HT1080 (cell line): ENCODE measurements at regions not wholly inside any gene's neighbourhood (a gene's known extent, or its start where the extent isn't known, plus 50 kb on each side); places are given as distances from the start of the nearest gene placed in this dataset.

ENCODE experiments used
- DNase-seq: peaks from one replicate; pipeline ENCODE4 v3.0.0-alpha.2; 2015; ENCODE audit warnings: low read depth

GRCh38 chr3:146313031-146313745 is 62.3 kb upstream of the PLSCR4 start:
- no peak for DNase-seq

- peak; percentile 74 for DNase-seq
Observed at GRCh38 chr3:146308682-146309081, 57.8 kb upstream of the PLSCR4 start.

GRCh38 chr3:146308222-146308621 is 57.3 kb upstream of the PLSCR4 start:
- DNase-seq = peak; percentile 42

- no peak for DNase-seq
Observed at GRCh38 chr3:146307456-146307725, 56.5 kb upstream of the PLSCR4 start.

DNA sequence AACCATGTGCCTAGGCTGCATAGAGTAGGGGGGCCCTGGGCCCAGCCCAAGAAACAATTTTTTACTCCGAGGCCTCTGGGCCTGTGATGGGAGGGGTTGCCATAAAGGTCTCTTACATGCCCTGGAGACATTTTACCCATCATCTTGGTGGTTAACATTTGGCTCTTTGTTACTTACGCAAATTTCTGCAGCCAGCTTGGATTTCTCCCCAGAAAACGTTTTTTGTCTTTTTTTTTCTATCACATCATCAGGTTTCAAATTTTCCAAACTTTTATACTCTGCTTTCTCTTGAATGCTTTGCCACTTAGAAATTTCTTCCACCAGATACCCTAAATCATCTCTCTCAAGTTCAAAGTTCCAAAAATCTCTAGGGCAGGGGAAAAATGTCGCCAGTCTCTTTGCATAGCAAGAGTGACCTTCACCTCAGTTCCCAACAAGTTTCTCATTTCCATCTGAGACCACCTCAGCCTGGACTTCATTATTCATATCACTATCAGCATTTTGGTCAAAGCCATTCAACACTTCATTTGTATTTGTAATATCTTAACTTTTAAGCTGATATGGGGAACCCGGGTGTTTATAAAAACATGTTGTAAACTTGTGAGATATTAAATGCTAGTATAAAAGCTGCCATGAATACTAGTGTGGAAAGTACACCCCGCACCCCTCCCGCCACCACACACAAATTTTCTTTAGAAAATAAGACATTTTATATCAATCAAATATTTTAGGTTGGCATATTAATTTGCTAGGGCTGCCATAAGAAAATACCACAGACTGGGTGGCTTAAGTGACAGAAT is 56.0 kb upstream of the PLSCR4 start:
- DNase-seq = no peak

DNA sequence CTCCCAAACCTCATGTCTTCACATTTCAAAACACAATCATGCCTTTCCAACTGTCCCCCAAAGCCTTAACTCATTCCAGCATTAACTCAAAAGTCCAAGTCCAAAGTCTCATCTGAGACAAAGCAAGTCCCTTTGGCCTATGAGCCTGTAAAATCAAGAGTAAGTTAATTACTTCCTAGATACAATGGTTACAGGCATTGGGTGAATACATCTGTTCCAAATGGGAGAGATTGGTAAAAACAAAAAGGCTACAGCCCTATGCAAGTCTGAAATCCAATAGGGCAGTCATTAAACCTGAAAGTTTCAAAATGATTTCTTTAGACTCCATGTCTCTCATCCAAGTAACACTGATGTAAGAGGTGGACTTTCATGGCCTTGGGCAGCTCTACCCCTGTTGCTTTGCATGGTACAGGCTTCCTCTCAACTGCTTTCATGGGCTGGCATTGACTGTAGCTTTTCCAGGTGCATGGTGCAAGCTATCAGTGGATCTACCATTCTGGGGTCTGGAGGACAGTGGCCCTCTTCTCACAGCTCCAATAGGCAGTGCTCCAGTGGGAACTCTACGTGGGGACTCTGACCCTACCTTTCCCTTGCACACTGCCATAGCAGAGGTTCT is 55.0 kb upstream of the PLSCR4 start:
- no peak for DNase-seq

DNA sequence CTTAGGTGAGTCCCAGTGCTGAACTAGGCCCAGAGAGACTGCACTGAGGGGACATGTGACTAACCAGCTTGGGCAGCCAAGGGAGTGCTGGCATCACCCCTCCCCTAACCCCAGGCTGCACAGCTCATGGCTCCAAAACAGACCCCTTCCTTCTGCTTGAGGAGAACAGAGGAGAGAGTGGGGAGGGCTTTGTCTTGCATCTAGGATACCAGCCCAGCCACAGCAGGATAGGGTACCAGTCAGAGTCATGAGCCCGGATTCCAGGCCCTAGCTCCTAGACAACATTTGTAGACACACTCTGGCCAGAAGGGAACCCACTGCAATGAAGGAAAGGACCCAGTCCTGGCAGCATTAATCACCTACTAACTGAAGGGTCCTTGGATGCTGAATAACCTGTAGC is 49.9 kb upstream of the PLSCR4 start:
- no peak for DNase-seq
